ENCODE measurements at regions not wholly inside any gene's neighbourhood (a gene's known extent, or its start where the extent isn't known, plus 50 kb on each side); places are given as distances from the start of the nearest gene placed in this dataset.

GRCh38 chr2:217711188-217711587 is 291.6 kb downstream of the TNS1 start:
- no peak overlapping the region for H3K27ac ChIP-seq
- no peaks in the 10 kb centered on the region for H3K36me3 ChIP-seq (replicated peaks)
- peak; percentile 40 for DNase-seq
- H3K4me3 ChIP-seq (ENCODE audit: low read depth, low read length), result no peak overlapping the region
- in situ Hi-C loops (cut with HindIII; ENCODE audit: low pct_ligation_motif_present, low sequenced_read_pairs), result no loop called here
- H3K27me3 ChIP-seq (replicated peaks), result no peaks in the 10 kb centered on the region
- TF ChIP-seq CTCF (IDR thresholded peaks at IDR 0.05; ENCODE audit: low read depth, low read length, missing control alignments), result no peak

- in situ Hi-C loops (cut with HindIII; ENCODE audit: low pct_ligation_motif_present, low sequenced_read_pairs), result no loop called here
- H3K36me3 ChIP-seq (replicated peaks), result no peaks in the 10 kb centered on the region
- no peaks in the 10 kb centered on the region for H3K27me3 ChIP-seq (replicated peaks)
- peak; percentile 40 for DNase-seq
- no peak for TF ChIP-seq CTCF (IDR thresholded peaks at IDR 0.05; ENCODE audit: low read depth, low read length, missing control alignments)
- H3K4me3 ChIP-seq (ENCODE audit: low read depth, low read length), result no peak overlapping the region
- H3K27ac ChIP-seq, result no peak overlapping the region
Measured at GRCh38 chr2:217710211-217710765, 292.5 kb downstream of the TNS1 start.

- no peak for TF ChIP-seq CTCF (IDR thresholded peaks at IDR 0.05; ENCODE audit: low read depth, low read length, missing control alignments)
- no peak overlapping the region for H3K4me3 ChIP-seq (ENCODE audit: low read depth, low read length)
- H3K27ac ChIP-seq, result no peak overlapping the region
- no peaks in the 10 kb centered on the region for H3K36me3 ChIP-seq (replicated peaks)
- in situ Hi-C loops (cut with HindIII; ENCODE audit: low pct_ligation_motif_present, low sequenced_read_pairs), result no loop called here
- no peak for DNase-seq
- no peaks in the 10 kb centered on the region for H3K27me3 ChIP-seq (replicated peaks)
Measured at GRCh38 chr2:217709478-217710210, 293.2 kb downstream of the TNS1 start.

GRCh38 chr2:217707131-217707611 is 295.6 kb downstream of the TNS1 start:
- Histone ChIP-seq H3K27ac (no peak overlapping the region), H3K27me3 (replicated peaks) (no peaks in the 10 kb centered on the region), H3K36me3 (replicated peaks) (no peaks in the 10 kb centered on the region), H3K4me3 (ENCODE audit: low read depth, low read length) (no peak overlapping the region)
- in situ Hi-C loops (cut with HindIII; ENCODE audit: low pct_ligation_motif_present, low sequenced_read_pairs), result no loop called here
- no peak for DNase-seq
- no peak for TF ChIP-seq CTCF (IDR thresholded peaks at IDR 0.05; ENCODE audit: low read depth, low read length, missing control alignments)

GRCh38 chr2:217706513-217706912 is 296.3 kb downstream of the TNS1 start:
- no peak overlapping the region for H3K4me3 ChIP-seq (ENCODE audit: low read depth, low read length)
- H3K27ac ChIP-seq, result no peak overlapping the region
- no peaks in the 10 kb centered on the region for H3K36me3 ChIP-seq (replicated peaks)
- no peak for TF ChIP-seq CTCF (IDR thresholded peaks at IDR 0.05; ENCODE audit: low read depth, low read length, missing control alignments)
- DNase-seq, result no peak
- no peaks in the 10 kb centered on the region for H3K27me3 ChIP-seq (replicated peaks)
- in situ Hi-C loops (cut with HindIII; ENCODE audit: low pct_ligation_motif_present, low sequenced_read_pairs), result no loop called here

All from brain microvascular endothelial cell (primary cell).